ENCODE measurements at regions not wholly inside any gene's neighbourhood (a gene's known extent, or its start where the extent isn't known, plus 50 kb on each side); places are given as distances from the start of the nearest gene placed in this dataset.

DNA sequence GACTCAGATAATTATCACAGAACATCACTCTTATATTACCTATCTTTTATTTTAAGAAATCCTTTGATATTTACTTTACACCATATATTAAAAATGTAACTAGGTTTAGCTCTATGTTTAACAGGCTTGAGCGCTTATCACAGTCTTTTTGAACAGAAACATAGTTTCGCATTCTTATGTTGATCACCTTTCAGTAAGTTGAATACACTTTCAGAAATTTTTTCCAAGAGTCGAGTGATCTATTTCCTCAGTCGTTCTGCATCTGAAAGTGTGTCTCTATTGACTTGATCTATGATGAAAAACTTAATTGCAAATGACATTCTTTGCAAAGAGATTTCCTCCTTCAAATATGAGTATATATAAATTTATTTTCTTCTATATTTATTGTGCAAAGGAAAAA, 516.6 kb upstream of the KCNMB2 start:
- H3K4me3 Mint-ChIP-seq (ENCODE audit: low read depth, unreplicated experiment) = no peak overlapping the region
- TF ChIP-seq, protein P1, sequence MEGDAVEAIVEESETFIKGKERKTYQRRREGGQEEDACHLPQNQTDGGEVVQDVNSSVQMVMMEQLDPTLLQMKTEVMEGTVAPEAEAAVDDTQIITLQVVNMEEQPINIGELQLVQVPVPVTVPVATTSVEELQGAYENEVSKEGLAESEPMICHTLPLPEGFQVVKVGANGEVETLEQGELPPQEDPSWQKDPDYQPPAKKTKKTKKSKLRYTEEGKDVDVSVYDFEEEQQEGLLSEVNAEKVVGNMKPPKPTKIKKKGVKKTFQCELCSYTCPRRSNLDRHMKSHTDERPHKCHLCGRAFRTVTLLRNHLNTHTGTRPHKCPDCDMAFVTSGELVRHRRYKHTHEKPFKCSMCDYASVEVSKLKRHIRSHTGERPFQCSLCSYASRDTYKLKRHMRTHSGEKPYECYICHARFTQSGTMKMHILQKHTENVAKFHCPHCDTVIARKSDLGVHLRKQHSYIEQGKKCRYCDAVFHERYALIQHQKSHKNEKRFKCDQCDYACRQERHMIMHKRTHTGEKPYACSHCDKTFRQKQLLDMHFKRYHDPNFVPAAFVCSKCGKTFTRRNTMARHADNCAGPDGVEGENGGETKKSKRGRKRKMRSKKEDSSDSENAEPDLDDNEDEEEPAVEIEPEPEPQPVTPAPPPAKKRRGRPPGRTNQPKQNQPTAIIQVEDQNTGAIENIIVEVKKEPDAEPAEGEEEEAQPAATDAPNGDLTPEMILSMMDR (IDR thresholded peaks at IDR 0.05; ENCODE audit: unreplicated experiment) = no peak
- DNase-seq = no peak
- intact Hi-C loops (cut with micrococcal nuclease; ENCODE audit: unreplicated experiment) = no loop called here
- no peaks in the 10 kb centered on the region for H3K36me3 Mint-ChIP-seq (ENCODE audit: insufficient read depth, unreplicated experiment)
- CTCF ChIA-PET = no interaction called here
- no TSS peak for BruUV-seq (replicated peaks)
- no peaks in the 10 kb centered on the region for H3K4me1 Mint-ChIP-seq (ENCODE audit: low read depth, unreplicated experiment)
- H3K27ac Mint-ChIP-seq (ENCODE audit: unreplicated experiment) = no peak overlapping the region
- H3K27me3 Mint-ChIP-seq (ENCODE audit: unreplicated experiment) = no peaks in the 10 kb centered on the region
- H3K9me3 Mint-ChIP-seq (ENCODE audit: low read depth, unreplicated experiment) = no peaks in the 10 kb centered on the region

DNA sequence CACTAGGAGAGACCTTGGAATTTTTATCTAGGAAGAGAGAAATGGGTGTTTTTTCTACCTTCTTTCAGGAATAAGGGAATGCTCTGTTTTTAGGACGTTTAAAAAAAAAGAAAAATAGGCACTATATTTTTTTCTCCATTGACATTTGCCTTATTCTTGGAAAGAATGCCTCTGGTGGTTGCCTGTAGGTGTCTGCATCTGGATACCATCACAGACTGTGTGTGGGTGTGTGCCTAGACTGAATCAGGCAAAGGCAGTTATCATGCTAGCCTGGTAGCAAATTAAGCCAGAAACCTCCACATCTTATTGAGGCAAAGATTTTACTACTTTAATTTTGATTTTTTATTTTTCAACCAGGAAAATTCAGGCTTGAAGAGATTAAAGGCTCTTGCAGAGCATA, 513.6 kb upstream of the KCNMB2 start:
- no peak overlapping the region for H3K27ac Mint-ChIP-seq (ENCODE audit: unreplicated experiment)
- intact Hi-C loops (cut with micrococcal nuclease; ENCODE audit: unreplicated experiment) = no loop called here
- CTCF ChIA-PET = no interaction called here
- no peaks in the 10 kb centered on the region for H3K9me3 Mint-ChIP-seq (ENCODE audit: low read depth, unreplicated experiment)
- TF ChIP-seq, protein P1 (IDR thresholded peaks at IDR 0.05; ENCODE audit: unreplicated experiment) = no peak
- no TSS peak for BruUV-seq (replicated peaks)
- no peaks in the 10 kb centered on the region for H3K4me1 Mint-ChIP-seq (ENCODE audit: low read depth, unreplicated experiment)
- no peak for DNase-seq
- H3K4me3 Mint-ChIP-seq (ENCODE audit: low read depth, unreplicated experiment) = no peak overlapping the region
- no peaks in the 10 kb centered on the region for H3K36me3 Mint-ChIP-seq (ENCODE audit: insufficient read depth, unreplicated experiment)
- H3K27me3 Mint-ChIP-seq (ENCODE audit: unreplicated experiment) = no peaks in the 10 kb centered on the region

DNA sequence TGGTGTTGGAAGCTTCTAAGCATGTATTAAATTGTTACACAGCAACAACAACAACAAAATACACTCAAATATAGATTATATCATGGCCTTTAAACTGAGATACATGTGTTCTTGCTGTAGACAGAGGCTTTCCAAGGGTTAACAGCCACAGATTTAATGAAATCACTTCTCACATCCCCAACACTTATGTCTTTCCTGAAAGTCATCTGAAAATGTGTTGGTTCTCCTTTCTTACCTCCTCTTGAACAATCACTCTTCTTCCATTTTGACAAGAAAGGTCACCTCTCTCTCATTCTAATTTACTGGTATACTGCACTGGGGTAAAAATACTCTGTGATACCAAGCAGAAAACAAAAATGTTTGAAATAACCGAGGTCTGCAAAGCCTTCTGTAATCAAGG, 507.3 kb upstream of the KCNMB2 start:
- TF ChIP-seq, protein P1 (IDR thresholded peaks at IDR 0.05; ENCODE audit: unreplicated experiment) = no peak
- H3K9me3 Mint-ChIP-seq (ENCODE audit: low read depth, unreplicated experiment) = no peaks in the 10 kb centered on the region
- H3K4me1 Mint-ChIP-seq (ENCODE audit: low read depth, unreplicated experiment) = no peaks in the 10 kb centered on the region
- intact Hi-C loops (cut with micrococcal nuclease; ENCODE audit: unreplicated experiment) = no loop called here
- H3K36me3 Mint-ChIP-seq (ENCODE audit: insufficient read depth, unreplicated experiment) = no peaks in the 10 kb centered on the region
- DNase-seq = no peak
- H3K27me3 Mint-ChIP-seq (ENCODE audit: unreplicated experiment) = no peaks in the 10 kb centered on the region
- H3K4me3 Mint-ChIP-seq (ENCODE audit: low read depth, unreplicated experiment) = no peak overlapping the region
- H3K27ac Mint-ChIP-seq (ENCODE audit: unreplicated experiment) = no peak overlapping the region
- BruUV-seq (replicated peaks) = no TSS peak
- CTCF ChIA-PET = no interaction called here

DNA sequence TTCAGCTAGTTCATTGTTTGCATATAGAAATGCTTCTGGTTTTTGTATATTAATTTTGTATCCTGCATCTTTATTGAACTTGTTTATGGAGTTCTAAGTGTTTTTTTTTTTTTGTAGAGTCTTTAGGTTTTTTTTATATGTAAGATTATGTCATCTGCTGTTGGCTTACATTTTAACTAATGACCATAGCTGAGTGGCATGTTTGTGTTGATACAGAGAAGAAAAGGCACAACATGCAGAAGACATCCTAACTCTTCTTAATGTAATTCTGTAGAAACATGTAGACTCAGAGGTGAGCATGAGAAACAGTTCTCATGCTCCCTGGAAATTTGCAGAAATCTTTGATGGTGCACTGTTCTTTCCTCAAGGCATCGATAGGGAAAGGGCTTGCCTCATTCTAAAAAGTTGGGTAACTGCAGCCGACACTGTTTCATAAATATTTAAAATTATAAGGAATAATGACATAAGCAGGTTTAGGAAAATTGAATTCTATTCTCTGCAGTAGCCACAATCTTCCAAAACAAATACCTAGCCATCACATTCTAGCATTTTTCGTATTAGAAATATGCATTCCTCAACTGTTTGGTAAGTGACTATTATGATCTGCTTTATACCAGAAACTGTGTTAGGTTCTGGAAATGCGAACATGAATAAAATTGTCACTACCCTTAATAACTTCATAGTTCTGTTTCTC, 499.6 kb upstream of the KCNMB2 start:
- no peak for DNase-seq
- Mint-ChIP-seq H3K4me1 (ENCODE audit: low read depth, unreplicated experiment) (peaks cover 8% of the 10 kb centered on the region), H3K9me3 (ENCODE audit: low read depth, unreplicated experiment) (no peaks in the 10 kb centered on the region), H3K27ac (ENCODE audit: unreplicated experiment) (no peak overlapping the region), H3K27me3 (ENCODE audit: unreplicated experiment) (no peaks in the 10 kb centered on the region), H3K36me3 (ENCODE audit: insufficient read depth, unreplicated experiment) (no peaks in the 10 kb centered on the region), H3K4me3 (ENCODE audit: low read depth, unreplicated experiment) (no peak overlapping the region)
- TF ChIP-seq, protein P1 (IDR thresholded peaks at IDR 0.05; ENCODE audit: unreplicated experiment) = no peak
- BruUV-seq (replicated peaks) = no TSS peak
- CTCF ChIA-PET = no interaction called here
- intact Hi-C loops (cut with micrococcal nuclease; ENCODE audit: unreplicated experiment) = no loop called here

Data from Calu3 (cell line).